ENCODE measurements at regions not wholly inside any gene's neighbourhood (a gene's known extent, or its start where the extent isn't known, plus 50 kb on each side); places are given as distances from the start of the nearest gene placed in this dataset.
"Not testable (repeated sequence)": the region's sequence is repeated elsewhere in the genome, so short reads cannot be mapped to it uniquely, and the experiment has no call there.

DNA sequence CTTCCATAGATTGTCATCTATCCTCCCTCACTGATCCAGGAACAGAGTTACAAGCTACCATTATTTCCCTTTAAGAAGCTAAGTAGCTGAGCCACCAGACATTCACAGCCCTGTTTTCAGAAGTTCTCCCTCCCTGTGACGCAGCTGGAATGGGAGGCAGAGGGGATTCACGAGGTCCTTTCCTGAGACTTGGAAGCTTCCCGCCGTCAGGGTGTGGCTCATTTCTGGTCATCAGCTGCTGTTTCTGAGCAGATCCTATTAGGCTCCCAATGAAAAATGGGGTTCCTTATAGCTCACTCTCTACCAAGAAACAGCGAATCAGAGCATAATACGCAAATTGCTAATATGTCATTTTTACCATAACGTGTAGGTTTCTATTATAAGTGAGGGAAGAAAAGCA, 559.3 kb upstream of the ID2 start:
- no peak overlapping the region for H3K4me3 ChIP-seq
- H3K9me3 ChIP-seq = no peaks in the 10 kb centered on the region
- H3K4me1 ChIP-seq (ENCODE audit: low read depth) = peaks cover 3% of the 10 kb centered on the region
- no peaks in the 10 kb centered on the region for H3K36me3 ChIP-seq (ENCODE audit: low read depth)
- intact Hi-C loops (cut with DNase I, micrococcal nuclease) = no loop called here
- TF ChIP-seq, protein P1, sequence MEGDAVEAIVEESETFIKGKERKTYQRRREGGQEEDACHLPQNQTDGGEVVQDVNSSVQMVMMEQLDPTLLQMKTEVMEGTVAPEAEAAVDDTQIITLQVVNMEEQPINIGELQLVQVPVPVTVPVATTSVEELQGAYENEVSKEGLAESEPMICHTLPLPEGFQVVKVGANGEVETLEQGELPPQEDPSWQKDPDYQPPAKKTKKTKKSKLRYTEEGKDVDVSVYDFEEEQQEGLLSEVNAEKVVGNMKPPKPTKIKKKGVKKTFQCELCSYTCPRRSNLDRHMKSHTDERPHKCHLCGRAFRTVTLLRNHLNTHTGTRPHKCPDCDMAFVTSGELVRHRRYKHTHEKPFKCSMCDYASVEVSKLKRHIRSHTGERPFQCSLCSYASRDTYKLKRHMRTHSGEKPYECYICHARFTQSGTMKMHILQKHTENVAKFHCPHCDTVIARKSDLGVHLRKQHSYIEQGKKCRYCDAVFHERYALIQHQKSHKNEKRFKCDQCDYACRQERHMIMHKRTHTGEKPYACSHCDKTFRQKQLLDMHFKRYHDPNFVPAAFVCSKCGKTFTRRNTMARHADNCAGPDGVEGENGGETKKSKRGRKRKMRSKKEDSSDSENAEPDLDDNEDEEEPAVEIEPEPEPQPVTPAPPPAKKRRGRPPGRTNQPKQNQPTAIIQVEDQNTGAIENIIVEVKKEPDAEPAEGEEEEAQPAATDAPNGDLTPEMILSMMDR (IDR thresholded peaks at IDR 0.05) = no peak
- no peak for ATAC-seq
- no peak for DNase-seq

GRCh38 chr2:8123464-8123863, 558.4 kb upstream of the ID2 start:
- H3K36me3 ChIP-seq (ENCODE audit: low read depth) = no peaks in the 10 kb centered on the region
- no peak overlapping the region for H3K4me3 ChIP-seq
- H3K4me1 ChIP-seq (ENCODE audit: low read depth) = peaks cover 3% of the 10 kb centered on the region
- no peak for DNase-seq
- intact Hi-C loops (cut with DNase I, micrococcal nuclease) = no loop called here
- no peaks in the 10 kb centered on the region for H3K9me3 ChIP-seq
- TF ChIP-seq, protein P1 (IDR thresholded peaks at IDR 0.05) = no peak
- no peak for ATAC-seq

- ATAC-seq = no peak
- no peak for DNase-seq
- H3K4me3 ChIP-seq = no peak overlapping the region
- TF ChIP-seq, protein P1 (IDR thresholded peaks at IDR 0.05) = no peak
- peaks cover 1% of the 10 kb centered on the region for H3K9me3 ChIP-seq
- H3K36me3 ChIP-seq (ENCODE audit: low read depth) = no peaks in the 10 kb centered on the region
- H3K4me1 ChIP-seq (ENCODE audit: low read depth) = no peaks in the 10 kb centered on the region
- intact Hi-C loops (cut with DNase I, micrococcal nuclease) = no loop called here
These were observed 555.8 kb upstream of the ID2 start for GRCh38 chr2:8125741-8126711.

DNA sequence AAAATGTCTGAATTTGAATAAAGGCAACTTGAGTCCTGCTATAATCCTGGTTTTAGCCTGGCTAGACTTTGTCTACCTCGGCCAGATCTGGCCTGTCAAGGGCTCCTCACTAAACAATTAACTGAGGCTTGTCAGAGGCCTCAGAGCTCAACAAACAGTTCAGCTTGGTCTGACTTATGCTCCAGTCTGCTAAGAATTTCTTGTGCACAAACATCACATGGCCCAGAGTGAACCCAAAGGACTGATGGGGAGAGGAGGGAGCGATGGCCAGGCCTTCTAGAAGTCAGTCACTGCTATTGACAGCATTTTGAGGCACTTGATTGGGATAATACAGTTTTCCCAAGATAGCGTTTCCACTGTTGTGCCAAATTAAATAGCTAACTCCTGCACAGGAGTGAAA, 555.1 kb upstream of the ID2 start:
- TF ChIP-seq, protein P1 (IDR thresholded peaks at IDR 0.05) = no peak
- DNase-seq (no peak), ATAC-seq (no peak)
- Histone ChIP-seq H3K4me1 (ENCODE audit: low read depth) (no peaks in the 10 kb centered on the region), H3K36me3 (ENCODE audit: low read depth) (no peaks in the 10 kb centered on the region), H3K4me3 (no peak overlapping the region), H3K9me3 (peaks cover 1% of the 10 kb centered on the region)
- intact Hi-C loops (cut with DNase I, micrococcal nuclease) = no loop called here

DNA sequence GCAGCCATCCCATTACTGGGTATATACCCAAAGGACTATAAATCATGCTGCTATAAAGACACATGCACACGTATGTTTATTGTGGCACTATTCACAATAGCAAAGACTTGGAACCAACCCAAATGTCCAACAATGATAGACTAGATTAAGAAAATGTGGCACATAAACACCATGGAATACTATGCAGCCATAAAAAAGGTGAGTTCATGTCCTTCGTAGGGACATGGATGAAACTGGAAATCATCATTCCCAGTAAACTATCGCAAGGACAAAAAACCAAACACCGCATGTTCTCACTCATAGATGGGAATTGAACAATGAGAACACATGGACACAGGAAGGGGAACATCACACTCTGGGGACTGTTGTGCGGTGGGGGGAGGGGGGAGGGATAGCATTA, 550.4 kb upstream of the ID2 start:
- DNase-seq; intact Hi-C loops (cut with DNase I, micrococcal nuclease); H3K9me3 ChIP-seq; H3K4me1 ChIP-seq (ENCODE audit: low read depth); H3K4me3 ChIP-seq; H3K36me3 ChIP-seq (ENCODE audit: low read depth); ATAC-seq: not testable (repeated sequence)

GRCh38 chr2:8132351-8132831, 549.5 kb upstream of the ID2 start:
- Histone ChIP-seq H3K36me3 (ENCODE audit: low read depth) (no peaks in the 10 kb centered on the region), H3K9me3 (peaks cover 1% of the 10 kb centered on the region), H3K4me1 (ENCODE audit: low read depth) (no peaks in the 10 kb centered on the region), H3K4me3 (no peak overlapping the region)
- intact Hi-C loops (cut with DNase I, micrococcal nuclease) = no loop called here
- no peak for DNase-seq
- TF ChIP-seq, protein P1 (IDR thresholded peaks at IDR 0.05) = no peak
- no peak for ATAC-seq

Measured in mucosa of descending colon (tissue), 3 donors.